GM03348 (cell line): ENCODE measurements at regions not wholly inside any gene's neighbourhood (a gene's known extent, or its start where the extent isn't known, plus 50 kb on each side); places are given as distances from the start of the nearest gene placed in this dataset.

Experiments
- DNase-seq: peaks from one replicate; pipeline ENCODE4 v3.0.0; 2012; ENCODE audit warnings: low spot score

GRCh38 chr14:83455561-83455960, 1921.9 kb upstream of the SEL1L start:
- DNase-seq, result no peak

- DNase-seq, result no peak
Observed at GRCh38 chr14:83461521-83461920, 1927.9 kb upstream of the SEL1L start.

GRCh38 chr14:83462759-83463158, 1929.1 kb upstream of the SEL1L start:
- DNase-seq, result no peak

- peak; percentile 49 for DNase-seq
Observed at GRCh38 chr14:83463500-83464098, 1929.9 kb upstream of the SEL1L start.

- DNase-seq, result no peak
Observed at GRCh38 chr14:83467811-83468210, 1934.2 kb upstream of the SEL1L start.

- peak; percentile 16 for DNase-seq
Observed at GRCh38 chr14:83470466-83470865, 1936.8 kb upstream of the SEL1L start.

- DNase-seq, result no peak
Observed at GRCh38 chr14:83470959-83471695, 1937.5 kb upstream of the SEL1L start.

- peak; percentile 6 for DNase-seq
Observed at GRCh38 chr14:83473416-83474235, 1940.0 kb upstream of the SEL1L start.

- no peak for DNase-seq
Observed at GRCh38 chr14:83478741-83479140, 1945.1 kb upstream of the SEL1L start.

- DNase-seq, result peak; percentile 2
Observed at GRCh38 chr14:83483063-83483462, 1949.4 kb upstream of the SEL1L start.

- DNase-seq, result no peak
Observed at GRCh38 chr14:83485591-83485990, 1951.9 kb upstream of the SEL1L start.

GRCh38 chr14:83491091-83491490, 1957.4 kb upstream of the SEL1L start:
- no peak for DNase-seq

GRCh38 chr14:83520837-83521236, 1987.2 kb upstream of the SEL1L start:
- DNase-seq, result peak; percentile 33

- DNase-seq, result no peak
Observed at GRCh38 chr14:83529531-83529930, 1995.9 kb upstream of the SEL1L start.

GRCh38 chr14:83533734-83534133, 1996.2 kb upstream of the FLRT2 start:
- no peak for DNase-seq

- DNase-seq, result no peak
Observed at GRCh38 chr14:83534995-83535394, 1994.9 kb upstream of the FLRT2 start.

- DNase-seq, result no peak
Observed at GRCh38 chr14:83535444-83535843, 1994.5 kb upstream of the FLRT2 start.

- DNase-seq, result no peak
Observed at GRCh38 chr14:83541147-83541546, 1988.8 kb upstream of the FLRT2 start.

- DNase-seq, result peak; percentile 7
Observed at GRCh38 chr14:83548061-83548839, 1981.7 kb upstream of the FLRT2 start.

GRCh38 chr14:83556065-83556464, 1973.9 kb upstream of the FLRT2 start:
- no peak for DNase-seq

- DNase-seq, result peak; percentile 4
Observed at GRCh38 chr14:83556746-83557453, 1973.0 kb upstream of the FLRT2 start.

GRCh38 chr14:83558946-83559345, 1971.0 kb upstream of the FLRT2 start:
- DNase-seq, result no peak
